Neural progenitor cell (in vitro differentiated cells): ENCODE measurements at regions not wholly inside any gene's neighbourhood (a gene's known extent, or its start where the extent isn't known, plus 50 kb on each side); places are given as distances from the start of the nearest gene placed in this dataset.

Experiments used
- DNase-seq: peaks from one replicate; pipeline ENCODE4 v3.0.0-alpha.2; 2016; ENCODE audit warnings: low spot score
- H2AFZ ChIP-seq: fragments of 200-600 bp; sonication (generic); replicated peaks from 2 replicates; pipeline ENCODE4 v1.6.1; 2016; ENCODE audit warnings: antibody characterized with exemption
- H3F3A ChIP-seq: fragments of 200-600 bp; sonication (generic); 2 replicates; pipeline ENCODE4 v1.6.1; 2016; ENCODE audit warnings: antibody characterized with exemption, low read depth
- H3K27ac ChIP-seq: fragments of 200-600 bp; sonication (generic); 2 replicates; pipeline ENCODE4 v1.5.1; 2016; ENCODE audit warnings: mild to moderate bottlenecking
- H3K27me3 ChIP-seq: fragments of 200-600 bp; sonication (generic); 2 replicates; pipeline ENCODE4 v1.6.1; 2016; ENCODE audit warnings: mild to moderate bottlenecking, moderate library complexity
- H3K36me3 ChIP-seq: fragments of 200-600 bp; sonication (generic); 2 replicates; pipeline ENCODE4 v1.5.1; 2016
- H3K4me1 ChIP-seq: fragments of 200-600 bp; sonication (generic); 2 replicates; pipeline ENCODE4 v1.6.1; 2016; ENCODE audit warnings: mixed run types
- H3K4me2 ChIP-seq: fragments of 200-600 bp; sonication (generic); 2 replicates; pipeline ENCODE4 v1.6.1; 2016
- H3K4me3 ChIP-seq: fragments of 200-600 bp; sonication (generic); 2 replicates; pipeline ENCODE4 v1.5.1; 2016
- H3K79me2 ChIP-seq: fragments of 200-600 bp; sonication (generic); 2 replicates; pipeline ENCODE4 v1.6.1; 2016; ENCODE audit warnings: low read depth
- H3K9ac ChIP-seq: fragments of 200-600 bp; sonication (generic); 2 replicates; pipeline ENCODE4 v1.6.1; 2016
- H3K9me3 ChIP-seq: fragments of 200-600 bp; sonication (generic); 2 replicates; pipeline ENCODE4 v1.5.1; 2016; ENCODE audit warnings: low read depth
- H4K20me1 ChIP-seq: fragments of 200-600 bp; sonication (generic); 2 replicates; pipeline ENCODE4 v1.6.1; 2016; ENCODE audit warnings: low read depth
- H3K27ac Mint-ChIP-seq: 3 replicates; pipeline ENCODE4 v1.8.0; 2021; ENCODE audit warnings: mixed read lengths
- H3K27me3 Mint-ChIP-seq: 2 replicates; pipeline ENCODE4 v1.8.0; 2022; ENCODE audit warnings: low read depth, mild to moderate bottlenecking, inconsistent platforms, moderate library complexity, mixed read lengths; ENCODE audit not compliant: insufficient read depth
- H3K36me3 Mint-ChIP-seq: 3 replicates; pipeline ENCODE4 v1.8.0; 2021; ENCODE audit warnings: mixed read lengths
- H3K4me1 Mint-ChIP-seq: 3 replicates; pipeline ENCODE4 v1.8.0; 2021; ENCODE audit warnings: mixed read lengths
- H3K4me3 Mint-ChIP-seq: 3 replicates; pipeline ENCODE4 v1.8.0; 2021; ENCODE audit warnings: mild to moderate bottlenecking, moderate library complexity, mixed read lengths
- H3K9me3 Mint-ChIP-seq: 3 replicates; pipeline ENCODE4 v1.8.0; 2020; ENCODE audit warnings: mixed read lengths
- EZH2 ChIP-seq: fragments of 200-600 bp; sonication (generic); IDR thresholded peaks from 2 replicates; pipeline ENCODE4 v1.6.1; 2017; ENCODE audit warnings: antibody characterized with exemption, mild to moderate bottlenecking, moderate library complexity
- EZH2phosphoT487 ChIP-seq: fragments of 200-600 bp; sonication (generic); IDR thresholded peaks from 2 replicates; pipeline ENCODE4 v1.6.1; 2017; ENCODE audit warnings: antibody characterized with exemption
- TF ChIP-seq, protein P1 (sequence below): fragments of 200-600 bp; sonication (generic); IDR thresholded peaks from 2 replicates; pipeline ENCODE4 v1.5.1; 2017; ENCODE audit warnings: antibody characterized with exemption, mild to moderate bottlenecking

GRCh38 chr9:84435902-84436301, 95.3 kb upstream of the SLC28A3 start:
- H3K27ac Mint-ChIP-seq: no peak overlapping the region
- Histone ChIP-seq H3K4me1 (no peaks in the 10 kb centered on the region), H3K9me3 (no peaks in the 10 kb centered on the region), H3K27ac (no peak overlapping the region), H2AFZ (no peak overlapping the region), H3K36me3 (no peaks in the 10 kb centered on the region), H3K27me3 (no peaks in the 10 kb centered on the region), H3K9ac (no peak overlapping the region), H3K4me2 (no peak overlapping the region), H3F3A (no peaks in the 10 kb centered on the region), H4K20me1 (no peaks in the 10 kb centered on the region), H3K4me3 (no peak overlapping the region), H3K79me2 (no peaks in the 10 kb centered on the region)
- no peaks in the 10 kb centered on the region for H3K36me3 Mint-ChIP-seq
- TF ChIP-seq EZH2phosphoT487: no peak
- TF ChIP-seq EZH2: no peak
- TF ChIP-seq, protein P1, sequence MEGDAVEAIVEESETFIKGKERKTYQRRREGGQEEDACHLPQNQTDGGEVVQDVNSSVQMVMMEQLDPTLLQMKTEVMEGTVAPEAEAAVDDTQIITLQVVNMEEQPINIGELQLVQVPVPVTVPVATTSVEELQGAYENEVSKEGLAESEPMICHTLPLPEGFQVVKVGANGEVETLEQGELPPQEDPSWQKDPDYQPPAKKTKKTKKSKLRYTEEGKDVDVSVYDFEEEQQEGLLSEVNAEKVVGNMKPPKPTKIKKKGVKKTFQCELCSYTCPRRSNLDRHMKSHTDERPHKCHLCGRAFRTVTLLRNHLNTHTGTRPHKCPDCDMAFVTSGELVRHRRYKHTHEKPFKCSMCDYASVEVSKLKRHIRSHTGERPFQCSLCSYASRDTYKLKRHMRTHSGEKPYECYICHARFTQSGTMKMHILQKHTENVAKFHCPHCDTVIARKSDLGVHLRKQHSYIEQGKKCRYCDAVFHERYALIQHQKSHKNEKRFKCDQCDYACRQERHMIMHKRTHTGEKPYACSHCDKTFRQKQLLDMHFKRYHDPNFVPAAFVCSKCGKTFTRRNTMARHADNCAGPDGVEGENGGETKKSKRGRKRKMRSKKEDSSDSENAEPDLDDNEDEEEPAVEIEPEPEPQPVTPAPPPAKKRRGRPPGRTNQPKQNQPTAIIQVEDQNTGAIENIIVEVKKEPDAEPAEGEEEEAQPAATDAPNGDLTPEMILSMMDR: no peak
- H3K4me1 Mint-ChIP-seq: no peaks in the 10 kb centered on the region
- no peak for DNase-seq
- H3K4me3 Mint-ChIP-seq: no peak overlapping the region
- peaks cover 4% of the 10 kb centered on the region for H3K27me3 Mint-ChIP-seq
- H3K9me3 Mint-ChIP-seq: no peaks in the 10 kb centered on the region

DNA sequence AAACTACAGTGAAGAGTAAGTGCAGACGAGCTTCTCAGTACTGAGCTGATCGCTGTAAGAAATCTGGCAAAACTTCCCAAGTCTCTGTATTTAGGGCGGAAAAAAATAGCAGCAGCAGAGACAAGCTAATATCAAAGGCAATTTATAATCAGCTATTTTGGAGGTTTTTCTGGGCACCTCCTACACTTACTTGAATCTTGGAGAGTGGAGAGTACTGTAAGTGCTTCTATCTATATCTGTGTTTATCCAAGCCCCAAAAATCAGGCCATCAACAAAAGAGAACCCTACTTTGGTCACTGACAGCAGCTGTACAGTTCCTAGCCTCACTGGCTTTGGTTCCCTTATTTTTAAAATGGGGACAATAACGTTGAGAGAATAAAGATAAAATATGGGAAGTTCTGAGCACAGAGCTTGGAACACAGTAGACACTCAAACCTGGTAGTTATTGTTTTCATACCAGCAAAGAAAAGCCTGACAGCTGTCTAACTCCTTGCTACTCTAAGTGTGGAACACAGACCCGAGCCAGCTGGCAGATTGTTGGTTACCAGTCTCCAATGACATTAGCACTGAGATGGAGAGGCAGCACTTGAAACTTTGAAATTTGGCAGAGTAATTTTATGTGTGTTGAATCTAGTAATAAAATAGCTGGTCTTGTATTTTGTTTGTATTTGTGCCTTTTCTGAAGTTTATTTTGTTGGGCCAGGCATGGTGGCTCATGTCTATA, 96.0 kb upstream of the SLC28A3 start:
- no peak overlapping the region for H2AFZ ChIP-seq

DNA sequence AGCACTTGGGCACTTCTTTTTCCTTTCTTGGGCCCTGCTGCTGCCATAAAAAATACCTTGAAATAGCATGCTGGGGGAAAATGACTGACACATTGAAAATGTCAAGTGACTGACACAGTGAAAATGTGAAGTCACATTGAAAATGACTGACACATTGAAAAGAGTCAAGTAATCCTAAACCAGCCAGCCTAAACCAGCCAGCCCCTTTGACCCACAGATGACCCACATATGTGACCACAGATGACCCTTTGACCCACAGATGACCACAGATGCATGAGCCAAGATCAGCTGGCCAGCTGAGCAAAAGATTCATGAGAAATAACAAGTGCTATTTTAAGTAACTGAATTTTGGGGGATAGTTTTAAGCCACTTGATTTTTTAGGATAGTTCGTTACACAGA, 97.8 kb upstream of the SLC28A3 start:
- peaks cover 4% of the 10 kb centered on the region for H3K4me1 Mint-ChIP-seq
- Histone ChIP-seq H3K4me2 (no peak overlapping the region), H4K20me1 (no peaks in the 10 kb centered on the region), H3K27ac (no peak overlapping the region), H2AFZ (no peak overlapping the region), H3K9me3 (no peaks in the 10 kb centered on the region), H3F3A (no peaks in the 10 kb centered on the region), H3K36me3 (no peaks in the 10 kb centered on the region), H3K79me2 (no peaks in the 10 kb centered on the region), H3K4me1 (no peaks in the 10 kb centered on the region), H3K27me3 (no peaks in the 10 kb centered on the region), H3K9ac (no peak overlapping the region), H3K4me3 (no peak overlapping the region)
- DNase-seq: no peak
- no peak overlapping the region for H3K27ac Mint-ChIP-seq
- H3K4me3 Mint-ChIP-seq: no peak overlapping the region
- H3K9me3 Mint-ChIP-seq: no peaks in the 10 kb centered on the region
- H3K36me3 Mint-ChIP-seq: no peaks in the 10 kb centered on the region
- TF ChIP-seq EZH2phosphoT487: no peak
- TF ChIP-seq, protein P1: no peak
- TF ChIP-seq EZH2: no peak
- H3K27me3 Mint-ChIP-seq: peaks cover 4% of the 10 kb centered on the region

More for the DNA sequence above, 96.0 kb upstream of the SLC28A3 start:
- no peaks in the 10 kb centered on the region for H3K79me2 ChIP-seq
- H3F3A ChIP-seq: no peaks in the 10 kb centered on the region
- Mint-ChIP-seq H3K27me3 (peaks cover 4% of the 10 kb centered on the region), H3K4me3 (no peak overlapping the region), H3K9me3 (no peaks in the 10 kb centered on the region), H3K4me1 (no peaks in the 10 kb centered on the region), H3K27ac (no peak overlapping the region), H3K36me3 (no peaks in the 10 kb centered on the region)
- no peaks in the 10 kb centered on the region for H3K36me3 ChIP-seq
- no peak overlapping the region for H3K4me2 ChIP-seq
- H3K27me3 ChIP-seq: no peaks in the 10 kb centered on the region
- no peaks in the 10 kb centered on the region for H3K4me1 ChIP-seq
- no peak for DNase-seq
- no peak overlapping the region for H3K27ac ChIP-seq
- H3K4me3 ChIP-seq: no peak overlapping the region
- H3K9ac ChIP-seq: no peak overlapping the region
- no peak for TF ChIP-seq EZH2phosphoT487
- TF ChIP-seq, protein P1: no peak
- no peak for TF ChIP-seq EZH2
- H4K20me1 ChIP-seq: no peaks in the 10 kb centered on the region
- no peaks in the 10 kb centered on the region for H3K9me3 ChIP-seq
